ENCODE measurements at regions not wholly inside any gene's neighbourhood (a gene's known extent, or its start where the extent isn't known, plus 50 kb on each side); places are given as distances from the start of the nearest gene placed in this dataset.
"Not testable (repeated sequence)": the region's sequence is repeated elsewhere in the genome, so short reads cannot be mapped to it uniquely, and the experiment has no call there.

- DNase-seq (ENCODE audit: low read depth, low spot score): no peak
Observed at GRCh38 chr10:23955456-23956225, 253.3 kb upstream of the KIAA1217 start.

GRCh38 chr10:23965123-23965522 is 243.8 kb upstream of the KIAA1217 start:
- DNase-seq (ENCODE audit: low read depth, low spot score): no peak

- DNase-seq (ENCODE audit: low read depth, low spot score): no peak
Observed at GRCh38 chr10:23965880-23966279, 243.1 kb upstream of the KIAA1217 start.

GRCh38 chr10:23966504-23967051 is 242.4 kb upstream of the KIAA1217 start:
- no peak for DNase-seq (ENCODE audit: low read depth, low spot score)

- no peak for DNase-seq (ENCODE audit: low read depth, low spot score)
Observed at GRCh38 chr10:23968301-23968700, 240.6 kb upstream of the KIAA1217 start.

- no peak for DNase-seq (ENCODE audit: low read depth, low spot score)
Observed at GRCh38 chr10:23974746-23975272, 234.1 kb upstream of the KIAA1217 start.

- no peak for DNase-seq (ENCODE audit: low read depth, low spot score)
Observed at GRCh38 chr10:23975431-23975830, 233.5 kb upstream of the KIAA1217 start.

GRCh38 chr10:23976275-23976674 is 232.7 kb upstream of the KIAA1217 start:
- no peak for DNase-seq (ENCODE audit: low read depth, low spot score)

- no peak for DNase-seq (ENCODE audit: low read depth, low spot score)
Observed at GRCh38 chr10:23978317-23978716, 230.6 kb upstream of the KIAA1217 start.

- DNase-seq (ENCODE audit: low read depth, low spot score): no peak
Observed at GRCh38 chr10:23980094-23980493, 228.8 kb upstream of the KIAA1217 start.

GRCh38 chr10:23981520-23982309 is 227.2 kb upstream of the KIAA1217 start:
- no peak for DNase-seq (ENCODE audit: low read depth, low spot score)

GRCh38 chr10:23984405-23984804 is 224.5 kb upstream of the KIAA1217 start:
- DNase-seq (ENCODE audit: low read depth, low spot score): not testable (repeated sequence)

GRCh38 chr10:23988006-23988405 is 220.9 kb upstream of the KIAA1217 start:
- no peak for DNase-seq (ENCODE audit: low read depth, low spot score)

- DNase-seq (ENCODE audit: low read depth, low spot score): no peak
Observed at GRCh38 chr10:23994459-23995046, 214.4 kb upstream of the KIAA1217 start.

GRCh38 chr10:23999445-23999844 is 209.5 kb upstream of the KIAA1217 start:
- no peak for DNase-seq (ENCODE audit: low read depth, low spot score)

GRCh38 chr10:24000271-24000813 is 208.6 kb upstream of the KIAA1217 start:
- DNase-seq (ENCODE audit: low read depth, low spot score): no peak

- no peak for DNase-seq (ENCODE audit: low read depth, low spot score)
Observed at GRCh38 chr10:24006741-24007140, 202.2 kb upstream of the KIAA1217 start.

GRCh38 chr10:24007359-24007758 is 201.6 kb upstream of the KIAA1217 start:
- DNase-seq (ENCODE audit: low read depth, low spot score): no peak

GRCh38 chr10:24008164-24009091 is 200.5 kb upstream of the KIAA1217 start:
- DNase-seq (ENCODE audit: low read depth, low spot score): no peak

GRCh38 chr10:24009115-24009514 is 199.8 kb upstream of the KIAA1217 start:
- DNase-seq (ENCODE audit: low read depth, low spot score): no peak

GRCh38 chr10:24009736-24010135 is 199.2 kb upstream of the KIAA1217 start:
- no peak for DNase-seq (ENCODE audit: low read depth, low spot score)
